ENCODE measurements at regions not wholly inside any gene's neighbourhood (a gene's known extent, or its start where the extent isn't known, plus 50 kb on each side); places are given as distances from the start of the nearest gene placed in this dataset.

- intact Hi-C loops (cut with DNase I): no loop called here
- WGBS, 4 donors: 74 to 77% (median 76%) methylated on average over 5 of the region's 5 CpGs
- Histone ChIP-seq H3K36me3 (no peaks in the 10 kb centered on the region), H3K27me3 (no peaks in the 10 kb centered on the region), H3K27ac (no peak overlapping the region), H3K4me1 (no peaks in the 10 kb centered on the region), H3K9me3 (no peaks in the 10 kb centered on the region), H3K4me3 (no peak overlapping the region)
- DNase-seq (no peak), ATAC-seq (no peak)
- TF ChIP-seq POLR2A (IDR thresholded peaks at IDR 0.05): no peak
- TF ChIP-seq CTCF (IDR thresholded peaks at IDR 0.05): no peak
Observed at GRCh38 chr3:86695752-86696151, 295.2 kb downstream of the VGLL3 start.

- no peak for DNase-seq
- H3K27me3 ChIP-seq: no peaks in the 10 kb centered on the region
- H3K4me1 ChIP-seq: no peaks in the 10 kb centered on the region
- no peak for ATAC-seq
- no peak overlapping the region for H3K27ac ChIP-seq
- intact Hi-C loops (cut with DNase I): no loop called here
- no peak overlapping the region for H3K4me3 ChIP-seq
- H3K9me3 ChIP-seq: peaks cover 0 to 20% (median 7%) of the 10 kb centered on the region in 12 donors
- H3K36me3 ChIP-seq: no peaks in the 10 kb centered on the region
- TF ChIP-seq CTCF (IDR thresholded peaks at IDR 0.05) (no peak), POLR2A (IDR thresholded peaks at IDR 0.05) (no peak)
Observed at GRCh38 chr3:86673991-86674390, 317.0 kb downstream of the VGLL3 start.

- 64 to 81% (median 73%) methylated on average over 2 of the region's 2 CpGs for whole genome bisulfite sequencing, 4 donors
- intact Hi-C loops (cut with DNase I): no loop called here
- ATAC-seq (no peak), DNase-seq (no peak)
- H3K9me3 ChIP-seq: no peaks in the 10 kb centered on the region
- no peak for TF ChIP-seq CTCF (IDR thresholded peaks at IDR 0.05)
- TF ChIP-seq POLR2A (IDR thresholded peaks at IDR 0.05): no peak
- H3K4me3 ChIP-seq: no peak overlapping the region
- H3K27ac ChIP-seq: no peak overlapping the region
- no peaks in the 10 kb centered on the region for H3K36me3 ChIP-seq
- H3K27me3 ChIP-seq: no peaks in the 10 kb centered on the region
- H3K4me1 ChIP-seq: no peaks in the 10 kb centered on the region
Observed at GRCh38 chr3:86661817-86662216, 329.1 kb downstream of the VGLL3 start.

GRCh38 chr3:86658876-86659275 is 332.1 kb downstream of the VGLL3 start:
- TF ChIP-seq POLR2A (IDR thresholded peaks at IDR 0.05) (no peak), CTCF (IDR thresholded peaks at IDR 0.05) (no peak)
- no peaks in the 10 kb centered on the region for H3K9me3 ChIP-seq
- no peaks in the 10 kb centered on the region for H3K27me3 ChIP-seq
- H3K27ac ChIP-seq: no peak overlapping the region
- H3K4me3 ChIP-seq: no peak overlapping the region
- DNase-seq (no peak), ATAC-seq (no peak)
- H3K4me1 ChIP-seq: no peaks in the 10 kb centered on the region
- WGBS, 4 donors: 25 to 50% (median 43%) methylated on average over 1 of the region's 1 CpG
- H3K36me3 ChIP-seq: no peaks in the 10 kb centered on the region
- intact Hi-C loops (cut with DNase I): no loop called here

Data from heart left ventricle (tissue), 16 donors.